AG09309 (cell line): ENCODE measurements at regions not wholly inside any gene's neighbourhood (a gene's known extent, or its start where the extent isn't known, plus 50 kb on each side); places are given as distances from the start of the nearest gene placed in this dataset.

Experiments used
- DNase-seq: peaks from one replicate; pipeline ENCODE4 v3.0.0-alpha.2; 2010; ENCODE audit warnings: low read depth
- H3K4me3 ChIP-seq: 2 replicates; pipeline ENCODE4 v1.5.1; 2011; ENCODE audit warnings: mild to moderate bottlenecking, low read depth, low read length, moderate library complexity; ENCODE audit not compliant: control insufficient read depth
- TF ChIP-seq, protein P1 (sequence below): IDR thresholded peaks from 2 replicates; pipeline ENCODE4 v1.5.1; 2011; ENCODE audit warnings: mild to moderate bottlenecking, low read depth, low read length, inconsistent platforms; ENCODE audit not compliant: insufficient read depth, control insufficient read depth; ENCODE audit errors: missing control alignments

- no peak for DNase-seq
- H3K4me3 ChIP-seq, result no peak overlapping the region
- TF ChIP-seq, protein P1, sequence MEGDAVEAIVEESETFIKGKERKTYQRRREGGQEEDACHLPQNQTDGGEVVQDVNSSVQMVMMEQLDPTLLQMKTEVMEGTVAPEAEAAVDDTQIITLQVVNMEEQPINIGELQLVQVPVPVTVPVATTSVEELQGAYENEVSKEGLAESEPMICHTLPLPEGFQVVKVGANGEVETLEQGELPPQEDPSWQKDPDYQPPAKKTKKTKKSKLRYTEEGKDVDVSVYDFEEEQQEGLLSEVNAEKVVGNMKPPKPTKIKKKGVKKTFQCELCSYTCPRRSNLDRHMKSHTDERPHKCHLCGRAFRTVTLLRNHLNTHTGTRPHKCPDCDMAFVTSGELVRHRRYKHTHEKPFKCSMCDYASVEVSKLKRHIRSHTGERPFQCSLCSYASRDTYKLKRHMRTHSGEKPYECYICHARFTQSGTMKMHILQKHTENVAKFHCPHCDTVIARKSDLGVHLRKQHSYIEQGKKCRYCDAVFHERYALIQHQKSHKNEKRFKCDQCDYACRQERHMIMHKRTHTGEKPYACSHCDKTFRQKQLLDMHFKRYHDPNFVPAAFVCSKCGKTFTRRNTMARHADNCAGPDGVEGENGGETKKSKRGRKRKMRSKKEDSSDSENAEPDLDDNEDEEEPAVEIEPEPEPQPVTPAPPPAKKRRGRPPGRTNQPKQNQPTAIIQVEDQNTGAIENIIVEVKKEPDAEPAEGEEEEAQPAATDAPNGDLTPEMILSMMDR, result no peak
Measured at GRCh38 chr4:63841266-63841665, 568.0 kb downstream of the TECRL start.

GRCh38 chr4:63831590-63832155, 577.6 kb downstream of the TECRL start:
- TF ChIP-seq, protein P1, result no peak
- no peak for DNase-seq
- H3K4me3 ChIP-seq, result no peak overlapping the region

GRCh38 chr4:63817196-63817865, 591.9 kb downstream of the TECRL start:
- DNase-seq, result no peak
- TF ChIP-seq, protein P1, result no peak
- no peak overlapping the region for H3K4me3 ChIP-seq

DNA sequence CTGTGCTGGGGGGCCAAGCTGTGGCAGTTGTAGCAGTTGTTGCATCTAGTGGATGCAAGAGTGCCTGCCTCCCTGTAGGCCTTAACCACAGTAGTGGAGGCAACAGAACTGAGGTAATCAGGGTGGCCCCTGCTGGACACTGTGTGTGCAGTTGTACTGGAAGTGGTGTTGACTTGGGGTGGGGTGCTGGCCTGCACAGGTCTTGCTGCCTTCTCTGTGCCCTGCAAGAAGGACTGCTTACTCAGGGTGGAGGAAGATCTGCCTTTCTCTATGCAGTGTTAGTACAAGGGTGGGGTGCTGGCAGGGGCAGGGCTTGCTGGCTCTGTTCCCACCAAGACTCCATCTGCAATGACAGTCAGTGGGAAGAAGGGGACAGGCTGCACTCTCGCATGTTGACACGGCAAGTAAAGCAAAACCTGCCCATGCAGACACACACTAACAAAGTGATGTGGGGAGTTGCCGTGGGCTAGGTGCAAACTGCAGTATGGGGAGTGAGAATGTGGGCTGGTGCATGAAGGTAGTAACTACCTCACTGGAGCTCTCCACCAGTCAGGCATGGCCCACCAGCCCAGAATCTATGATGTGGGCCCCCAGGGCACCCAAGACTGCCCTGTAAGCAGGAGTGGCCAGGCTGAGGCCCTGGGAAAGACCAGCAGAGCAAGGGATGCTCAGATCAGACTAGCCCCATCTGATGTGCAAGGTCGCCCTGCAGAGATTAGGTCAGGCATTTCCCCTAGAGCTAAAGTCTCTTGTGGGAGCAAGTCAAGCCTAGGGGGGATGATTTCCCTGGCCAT, 594.9 kb downstream of the TECRL start:
- no peak for DNase-seq
- H3K4me3 ChIP-seq, result no peak overlapping the region
- TF ChIP-seq, protein P1, result no peak

DNA sequence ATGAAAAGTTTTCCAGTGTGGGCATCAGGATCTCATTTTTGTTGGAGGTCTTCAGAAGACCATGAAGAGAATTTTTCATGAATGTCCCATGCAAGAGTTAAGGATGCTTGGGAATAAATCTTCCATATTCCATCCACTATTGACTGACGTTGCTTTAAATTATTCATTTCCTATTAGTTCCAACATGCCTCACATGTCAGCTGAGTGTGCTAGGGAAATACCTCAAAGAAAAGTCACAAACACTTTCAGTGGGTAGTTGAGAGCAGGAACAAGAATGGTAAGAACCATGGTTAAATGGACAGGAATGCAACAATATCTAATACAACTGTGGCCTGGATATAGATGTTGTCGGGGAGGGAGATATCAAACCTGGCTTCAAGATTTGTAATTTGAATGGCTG, 610.1 kb downstream of the TECRL start:
- no peak for DNase-seq
- H3K4me3 ChIP-seq, result no peak overlapping the region
- TF ChIP-seq, protein P1, result no peak

DNA sequence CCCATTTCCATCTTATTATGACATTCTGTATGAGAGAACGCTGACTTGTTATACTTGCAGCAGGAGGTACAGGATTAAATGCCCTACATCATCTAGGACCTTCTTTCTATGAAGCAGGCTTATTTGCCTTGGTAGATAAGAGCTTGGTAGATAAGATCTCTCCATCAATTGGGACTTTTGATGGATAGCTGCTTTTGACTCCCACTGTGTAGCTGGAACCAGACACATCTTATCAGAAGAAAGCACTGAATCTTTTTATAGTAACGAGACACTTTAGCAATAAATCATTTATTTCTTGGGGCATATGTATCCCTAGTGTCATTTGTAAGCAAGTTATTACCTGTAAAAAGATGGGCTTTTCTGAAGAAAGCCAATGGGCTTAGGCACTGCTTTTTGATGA, 613.9 kb downstream of the TECRL start:
- TF ChIP-seq, protein P1, result no peak
- no peak for DNase-seq
- H3K4me3 ChIP-seq, result no peak overlapping the region
